Neural cell (in vitro differentiated cells): ENCODE measurements at regions not wholly inside any gene's neighbourhood (a gene's known extent, or its start where the extent isn't known, plus 50 kb on each side); places are given as distances from the start of the nearest gene placed in this dataset.

Experiments used
- EP300 ChIP-seq: fragments of 450-650 bp; conservative IDR thresholded peaks from 2 replicates; pipeline ENCODE4 v1.6.1; 2014; ENCODE audit warnings: antibody characterized with exemption, mild to moderate bottlenecking, moderate library complexity; ENCODE audit not compliant: poor library complexity, severe bottlenecking
- EZH2 ChIP-seq: fragments of 200-600, 300-800 bp; shearing (Covaris generic), sonication (generic); IDR thresholded peaks from 2 replicates; pipeline ENCODE4 v1.6.1; 2014; ENCODE audit warnings: antibody characterized with exemption, low read length, borderline replicate concordance, mild to moderate bottlenecking; ENCODE audit not compliant: insufficient read depth, poor library complexity, severe bottlenecking
- MXI1 ChIP-seq: fragments of 450-650 bp; conservative IDR thresholded peaks from 2 replicates; pipeline ENCODE4 v1.6.1; 2014; ENCODE audit warnings: antibody characterized with exemption, mild to moderate bottlenecking; ENCODE audit not compliant: poor library complexity, severe bottlenecking
- POLR2AphosphoS5 ChIP-seq: IDR thresholded peaks from 2 replicates; pipeline ENCODE4 v1.6.1; 2012
- RAD21 ChIP-seq: fragments of 450-650 bp; conservative IDR thresholded peaks from 2 replicates; pipeline ENCODE4 v1.6.1; 2014; ENCODE audit warnings: antibody characterized with exemption, mild to moderate bottlenecking, moderate library complexity
- SMC3 ChIP-seq: fragments of 450-650 bp; conservative IDR thresholded peaks from 2 replicates; pipeline ENCODE4 v1.6.1; 2014; ENCODE audit warnings: antibody characterized with exemption, mild to moderate bottlenecking, moderate library complexity; ENCODE audit not compliant: poor library complexity
- TAF1 ChIP-seq: IDR thresholded peaks from 2 replicates; pipeline ENCODE4 v1.6.1; 2012; ENCODE audit warnings: low read depth
- TF ChIP-seq, protein P1 (sequence below): fragments of 450-650 bp; IDR thresholded peaks from 2 replicates; pipeline ENCODE4 v1.5.1; 2014; ENCODE audit warnings: antibody characterized with exemption, mild to moderate bottlenecking, moderate library complexity; ENCODE audit not compliant: poor library complexity, severe bottlenecking
- TF ChIP-seq, protein P2 (sequence below): IDR thresholded peaks from 2 replicates; pipeline ENCODE4 v1.6.1; 2012; ENCODE audit warnings: borderline replicate concordance

DNA sequence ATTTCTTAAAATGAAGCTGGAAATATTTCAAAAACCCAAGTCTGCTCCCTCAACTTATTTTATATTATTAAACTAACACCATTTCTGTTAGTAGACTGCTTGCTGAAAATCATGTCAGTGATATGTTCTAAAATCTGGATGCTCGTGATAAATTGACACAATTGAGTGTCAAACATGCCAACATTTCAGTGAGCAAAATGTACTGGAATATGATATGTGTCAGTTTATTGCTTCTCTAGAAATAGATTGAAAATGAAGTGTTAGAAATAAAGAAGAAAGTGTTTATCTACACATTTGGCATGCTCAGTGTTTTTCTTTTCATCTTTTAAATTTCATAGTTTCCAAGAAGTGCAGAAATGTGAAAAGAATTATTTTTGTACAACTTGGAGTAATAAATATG is 624.6 kb downstream of the SI start:
- TF ChIP-seq, protein P1, sequence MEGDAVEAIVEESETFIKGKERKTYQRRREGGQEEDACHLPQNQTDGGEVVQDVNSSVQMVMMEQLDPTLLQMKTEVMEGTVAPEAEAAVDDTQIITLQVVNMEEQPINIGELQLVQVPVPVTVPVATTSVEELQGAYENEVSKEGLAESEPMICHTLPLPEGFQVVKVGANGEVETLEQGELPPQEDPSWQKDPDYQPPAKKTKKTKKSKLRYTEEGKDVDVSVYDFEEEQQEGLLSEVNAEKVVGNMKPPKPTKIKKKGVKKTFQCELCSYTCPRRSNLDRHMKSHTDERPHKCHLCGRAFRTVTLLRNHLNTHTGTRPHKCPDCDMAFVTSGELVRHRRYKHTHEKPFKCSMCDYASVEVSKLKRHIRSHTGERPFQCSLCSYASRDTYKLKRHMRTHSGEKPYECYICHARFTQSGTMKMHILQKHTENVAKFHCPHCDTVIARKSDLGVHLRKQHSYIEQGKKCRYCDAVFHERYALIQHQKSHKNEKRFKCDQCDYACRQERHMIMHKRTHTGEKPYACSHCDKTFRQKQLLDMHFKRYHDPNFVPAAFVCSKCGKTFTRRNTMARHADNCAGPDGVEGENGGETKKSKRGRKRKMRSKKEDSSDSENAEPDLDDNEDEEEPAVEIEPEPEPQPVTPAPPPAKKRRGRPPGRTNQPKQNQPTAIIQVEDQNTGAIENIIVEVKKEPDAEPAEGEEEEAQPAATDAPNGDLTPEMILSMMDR = no peak
- no peak for TF ChIP-seq SMC3
- TF ChIP-seq RAD21 = no peak
- TF ChIP-seq EP300 = peak; percentile 100
- TF ChIP-seq POLR2AphosphoS5 = peak; percentile 95
- TF ChIP-seq, protein P2, sequence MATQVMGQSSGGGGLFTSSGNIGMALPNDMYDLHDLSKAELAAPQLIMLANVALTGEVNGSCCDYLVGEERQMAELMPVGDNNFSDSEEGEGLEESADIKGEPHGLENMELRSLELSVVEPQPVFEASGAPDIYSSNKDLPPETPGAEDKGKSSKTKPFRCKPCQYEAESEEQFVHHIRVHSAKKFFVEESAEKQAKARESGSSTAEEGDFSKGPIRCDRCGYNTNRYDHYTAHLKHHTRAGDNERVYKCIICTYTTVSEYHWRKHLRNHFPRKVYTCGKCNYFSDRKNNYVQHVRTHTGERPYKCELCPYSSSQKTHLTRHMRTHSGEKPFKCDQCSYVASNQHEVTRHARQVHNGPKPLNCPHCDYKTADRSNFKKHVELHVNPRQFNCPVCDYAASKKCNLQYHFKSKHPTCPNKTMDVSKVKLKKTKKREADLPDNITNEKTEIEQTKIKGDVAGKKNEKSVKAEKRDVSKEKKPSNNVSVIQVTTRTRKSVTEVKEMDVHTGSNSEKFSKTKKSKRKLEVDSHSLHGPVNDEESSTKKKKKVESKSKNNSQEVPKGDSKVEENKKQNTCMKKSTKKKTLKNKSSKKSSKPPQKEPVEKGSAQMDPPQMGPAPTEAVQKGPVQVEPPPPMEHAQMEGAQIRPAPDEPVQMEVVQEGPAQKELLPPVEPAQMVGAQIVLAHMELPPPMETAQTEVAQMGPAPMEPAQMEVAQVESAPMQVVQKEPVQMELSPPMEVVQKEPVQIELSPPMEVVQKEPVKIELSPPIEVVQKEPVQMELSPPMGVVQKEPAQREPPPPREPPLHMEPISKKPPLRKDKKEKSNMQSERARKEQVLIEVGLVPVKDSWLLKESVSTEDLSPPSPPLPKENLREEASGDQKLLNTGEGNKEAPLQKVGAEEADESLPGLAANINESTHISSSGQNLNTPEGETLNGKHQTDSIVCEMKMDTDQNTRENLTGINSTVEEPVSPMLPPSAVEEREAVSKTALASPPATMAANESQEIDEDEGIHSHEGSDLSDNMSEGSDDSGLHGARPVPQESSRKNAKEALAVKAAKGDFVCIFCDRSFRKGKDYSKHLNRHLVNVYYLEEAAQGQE = peak; percentile 57
- no peak for TF ChIP-seq TAF1
- no peak for TF ChIP-seq MXI1
- TF ChIP-seq EZH2 = no peak
